ENCODE measurements at regions not wholly inside any gene's neighbourhood (a gene's known extent, or its start where the extent isn't known, plus 50 kb on each side); places are given as distances from the start of the nearest gene placed in this dataset.

DNA sequence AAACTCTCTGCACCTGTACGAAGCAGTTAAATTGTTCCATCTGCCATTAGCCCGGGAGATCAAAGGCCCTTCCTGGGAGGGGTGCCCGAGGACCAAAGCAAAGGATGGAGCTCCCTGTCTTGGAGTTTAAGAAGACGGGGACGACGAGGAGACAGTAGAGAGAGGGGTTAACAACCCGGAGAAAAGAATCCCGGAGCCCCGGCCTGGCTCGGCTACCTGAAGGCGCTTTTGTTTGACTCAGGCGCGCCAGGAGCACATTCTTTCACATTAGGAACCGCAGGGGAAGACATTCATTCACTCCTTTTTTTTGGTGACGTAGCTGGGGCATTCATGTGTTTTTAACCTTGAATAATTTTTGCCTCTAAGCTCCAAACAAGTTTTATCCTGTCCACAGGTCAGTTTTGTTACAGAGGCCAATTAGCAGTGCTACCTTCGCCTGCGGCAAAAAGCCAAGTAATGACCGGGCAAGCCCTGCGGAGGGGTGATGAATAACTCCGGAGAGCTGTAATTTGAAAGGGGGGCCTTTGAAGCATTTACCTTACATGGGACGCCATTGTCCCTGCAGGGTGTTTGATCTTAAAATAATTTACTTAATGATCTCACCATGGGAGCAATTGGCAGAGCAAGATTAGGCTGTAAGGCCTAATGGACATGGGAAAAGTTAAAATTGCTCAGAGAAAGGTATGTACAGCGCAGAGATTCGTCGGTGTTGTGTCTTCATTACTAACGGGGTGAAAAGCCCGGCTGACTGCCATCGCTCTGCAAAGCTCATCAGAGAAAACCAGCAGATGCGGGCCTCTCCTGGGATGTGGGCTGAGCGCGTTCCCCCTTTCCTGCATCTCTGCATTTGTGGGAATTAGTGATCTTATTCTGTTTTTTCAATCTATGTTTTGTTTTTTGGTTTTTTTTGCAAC, 258.0 kb upstream of the SP4 start:
- TF ChIP-seq POLR2A (IDR thresholded peaks at IDR 0.05) (no peak), POLR2AphosphoS5 (IDR thresholded peaks at IDR 0.05) (no peak), EP300 (IDR thresholded peaks at IDR 0.05) (no peak)
- TF ChIP-seq, protein P1, sequence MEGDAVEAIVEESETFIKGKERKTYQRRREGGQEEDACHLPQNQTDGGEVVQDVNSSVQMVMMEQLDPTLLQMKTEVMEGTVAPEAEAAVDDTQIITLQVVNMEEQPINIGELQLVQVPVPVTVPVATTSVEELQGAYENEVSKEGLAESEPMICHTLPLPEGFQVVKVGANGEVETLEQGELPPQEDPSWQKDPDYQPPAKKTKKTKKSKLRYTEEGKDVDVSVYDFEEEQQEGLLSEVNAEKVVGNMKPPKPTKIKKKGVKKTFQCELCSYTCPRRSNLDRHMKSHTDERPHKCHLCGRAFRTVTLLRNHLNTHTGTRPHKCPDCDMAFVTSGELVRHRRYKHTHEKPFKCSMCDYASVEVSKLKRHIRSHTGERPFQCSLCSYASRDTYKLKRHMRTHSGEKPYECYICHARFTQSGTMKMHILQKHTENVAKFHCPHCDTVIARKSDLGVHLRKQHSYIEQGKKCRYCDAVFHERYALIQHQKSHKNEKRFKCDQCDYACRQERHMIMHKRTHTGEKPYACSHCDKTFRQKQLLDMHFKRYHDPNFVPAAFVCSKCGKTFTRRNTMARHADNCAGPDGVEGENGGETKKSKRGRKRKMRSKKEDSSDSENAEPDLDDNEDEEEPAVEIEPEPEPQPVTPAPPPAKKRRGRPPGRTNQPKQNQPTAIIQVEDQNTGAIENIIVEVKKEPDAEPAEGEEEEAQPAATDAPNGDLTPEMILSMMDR (IDR thresholded peaks at IDR 0.05), result no peak

All from sigmoid colon (tissue), 4 donors.